ENCODE measurements at regions not wholly inside any gene's neighbourhood (a gene's known extent, or its start where the extent isn't known, plus 50 kb on each side); places are given as distances from the start of the nearest gene placed in this dataset.

- peak; percentile 9; the same call in 1 of the 3 replicates for ATAC-seq
- TF ChIP-seq CSDC2 (CRISPR knock-in tag; IDR thresholded peaks at IDR 0.05) = no peak
Measured at GRCh38 chr7:116322541-116322940, 112.2 kb downstream of the TES start.

- TF ChIP-seq GLIS3 (CRISPR knock-in tag; IDR thresholded peaks at IDR 0.05) (no peak), RARB (CRISPR knock-in tag; IDR thresholded peaks at IDR 0.05) (no peak)
- ATAC-seq = no peak
Measured at GRCh38 chr7:116324582-116324981, 114.2 kb downstream of the TES start.

- peak; percentile 7 for ATAC-seq
- no peak for TF ChIP-seq ZNF8 (CRISPR knock-in tag; IDR thresholded peaks at IDR 0.05)
- no peak for TF ChIP-seq ZFP3 (CRISPR knock-in tag; IDR thresholded peaks at IDR 0.05)
- TF ChIP-seq RARB (CRISPR knock-in tag; IDR thresholded peaks at IDR 0.05) = no peak
- no peak for TF ChIP-seq CREB5 (CRISPR knock-in tag; IDR thresholded peaks at IDR 0.05; ENCODE audit: low read depth)
- no peak for TF ChIP-seq ARNTL (CRISPR knock-in tag; IDR thresholded peaks at IDR 0.05; ENCODE audit: borderline replicate concordance, low read depth)
- TF ChIP-seq ZNF70 (CRISPR knock-in tag; IDR thresholded peaks at IDR 0.05) = no peak
Measured at GRCh38 chr7:116325517-116325916, 115.2 kb downstream of the TES start.

GRCh38 chr7:116327135-116327534 lies 116.8 kb downstream of the TES start:
- ATAC-seq = no peak
- TF ChIP-seq ZFP3 (CRISPR knock-in tag; IDR thresholded peaks at IDR 0.05) (no peak), PPARA (CRISPR knock-in tag; IDR thresholded peaks at IDR 0.05; ENCODE audit: borderline replicate concordance) (no peak), ZNF565 (CRISPR knock-in tag; conservative IDR thresholded peaks at IDR 0.05; ENCODE audit: low read depth) (no peak), ISL1 (CRISPR knock-in tag; IDR thresholded peaks at IDR 0.05) (no peak), ZFP30 (CRISPR knock-in tag; IDR thresholded peaks at IDR 0.05) (no peak), TOX (CRISPR knock-in tag; IDR thresholded peaks at IDR 0.05; ENCODE audit: borderline replicate concordance) (no peak), ESRRG (CRISPR knock-in tag; IDR thresholded peaks at IDR 0.05) (no peak), RARB (CRISPR knock-in tag; IDR thresholded peaks at IDR 0.05) (no peak), BACH2 (CRISPR knock-in tag; IDR thresholded peaks at IDR 0.05; ENCODE audit: borderline replicate concordance) (no peak), TCF4 (CRISPR knock-in tag; IDR thresholded peaks at IDR 0.05; ENCODE audit: borderline replicate concordance) (no peak), SNAI2 (CRISPR knock-in tag; IDR thresholded peaks at IDR 0.05) (no peak), ARNTL (CRISPR knock-in tag; IDR thresholded peaks at IDR 0.05; ENCODE audit: borderline replicate concordance, low read depth) (no peak), CREB5 (CRISPR knock-in tag; IDR thresholded peaks at IDR 0.05; ENCODE audit: low read depth) (no peak), PATZ1 (CRISPR knock-in tag; IDR thresholded peaks at IDR 0.05; ENCODE audit: borderline replicate concordance) (no peak), CSDC2 (CRISPR knock-in tag; IDR thresholded peaks at IDR 0.05) (no peak)

GRCh38 chr7:116327752-116328151 lies 117.4 kb downstream of the TES start:
- TF ChIP-seq ZNF565 (CRISPR knock-in tag; conservative IDR thresholded peaks at IDR 0.05; ENCODE audit: low read depth) (no peak), TCF4 (CRISPR knock-in tag; IDR thresholded peaks at IDR 0.05; ENCODE audit: borderline replicate concordance) (no peak), TSHZ2 (CRISPR knock-in tag; IDR thresholded peaks at IDR 0.05) (no peak), ZFP30 (CRISPR knock-in tag; IDR thresholded peaks at IDR 0.05) (no peak)

More at GRCh38 chr7:116327752-116328151, 117.4 kb downstream of the TES start:
- ATAC-seq = peak; percentile 69

Measured in SK-N-SH treated with all-trans-retinoic acid at 6 μM for 48 hours (cell line).